NCI-H345 treated with DMSO at 0.1 percent for 48 hours (cell line): ENCODE measurements at regions not wholly inside any gene's neighbourhood (a gene's known extent, or its start where the extent isn't known, plus 50 kb on each side); places are given as distances from the start of the nearest gene placed in this dataset.

Source experiments
- DNase-seq: peaks from one replicate; lab custom pipeline; 2025; ENCODE audit not compliant: unreplicated experiment; lab: John Stamatoyannopoulos, UW

GRCh38 chr1:234536741-234537140 is 57.8 kb upstream of the TARBP1 start:
- DNase-seq, result no peak

GRCh38 chr1:234535763-234536515 is 57.0 kb upstream of the TARBP1 start:
- DNase-seq, result no peak

GRCh38 chr1:234535218-234535617 is 56.2 kb upstream of the TARBP1 start:
- no peak for DNase-seq

GRCh38 chr1:234533975-234534876 is 55.2 kb upstream of the TARBP1 start:
- DNase-seq, result no peak

- DNase-seq, result no peak
Measured at GRCh38 chr1:234533034-234533891, 54.3 kb upstream of the TARBP1 start.

- DNase-seq, result no peak
Measured at GRCh38 chr1:234532503-234532922, 53.5 kb upstream of the TARBP1 start.

GRCh38 chr1:234531151-234531635 is 52.2 kb upstream of the TARBP1 start:
- DNase-seq, result no peak

GRCh38 chr1:234530672-234531071 is 51.7 kb upstream of the TARBP1 start:
- DNase-seq, result no peak

- DNase-seq, result no peak
Measured at GRCh38 chr1:234529950-234530237, 50.9 kb upstream of the TARBP1 start.

- no peak for DNase-seq
Measured at GRCh38 chr1:234529095-234529949, 50.3 kb upstream of the TARBP1 start.
